ENCODE measurements at regions not wholly inside any gene's neighbourhood (a gene's known extent, or its start where the extent isn't known, plus 50 kb on each side); places are given as distances from the start of the nearest gene placed in this dataset.

- no peak for DNase-seq (ENCODE audit: low read depth)
- no peak overlapping the region for H3K4me3 ChIP-seq (ENCODE audit: low read depth, low read length)
- TF ChIP-seq CTCF (IDR thresholded peaks at IDR 0.05; ENCODE audit: insufficient read depth, low read depth, low read length): no peak
Measured at GRCh38 chr12:118520214-118521035, 144.1 kb downstream of the SUDS3 start.

GRCh38 chr12:118521036-118521370 is 144.6 kb downstream of the SUDS3 start:
- H3K4me3 ChIP-seq (ENCODE audit: low read depth, low read length): no peak overlapping the region
- no peak for TF ChIP-seq CTCF (IDR thresholded peaks at IDR 0.05; ENCODE audit: insufficient read depth, low read depth, low read length)
- DNase-seq (ENCODE audit: low read depth): no peak

GRCh38 chr12:118524446-118524845 is 148.1 kb downstream of the SUDS3 start:
- H3K4me3 ChIP-seq (ENCODE audit: low read depth, low read length): no peak overlapping the region
- DNase-seq (ENCODE audit: low read depth): no peak
- TF ChIP-seq CTCF (IDR thresholded peaks at IDR 0.05; ENCODE audit: insufficient read depth, low read depth, low read length): no peak

GRCh38 chr12:118525216-118525615 is 148.9 kb downstream of the SUDS3 start:
- TF ChIP-seq CTCF (IDR thresholded peaks at IDR 0.05; ENCODE audit: insufficient read depth, low read depth, low read length): no peak
- DNase-seq (ENCODE audit: low read depth): no peak
- H3K4me3 ChIP-seq (ENCODE audit: low read depth, low read length): no peak overlapping the region

- DNase-seq (ENCODE audit: low read depth): no peak
- no peak for TF ChIP-seq CTCF (IDR thresholded peaks at IDR 0.05; ENCODE audit: insufficient read depth, low read depth, low read length)
- no peak overlapping the region for H3K4me3 ChIP-seq (ENCODE audit: low read depth, low read length)
Measured at GRCh38 chr12:118526255-118527095, 150.1 kb downstream of the SUDS3 start.

GRCh38 chr12:118527310-118527709 is 151.0 kb downstream of the SUDS3 start:
- TF ChIP-seq CTCF (IDR thresholded peaks at IDR 0.05; ENCODE audit: insufficient read depth, low read depth, low read length): no peak
- H3K4me3 ChIP-seq (ENCODE audit: low read depth, low read length): no peak overlapping the region
- DNase-seq (ENCODE audit: low read depth): no peak

Measured in fibroblast of villous mesenchyme (primary cell).